ENCODE measurements at regions not wholly inside any gene's neighbourhood (a gene's known extent, or its start where the extent isn't known, plus 50 kb on each side); places are given as distances from the start of the nearest gene placed in this dataset.

GRCh38 chr5:17761326-17761725 lies 127.1 kb downstream of the TAF11L14 start:
- DNase-seq (ENCODE audit: low read depth), result no peak

GRCh38 chr5:17763301-17763700 lies 129.0 kb downstream of the TAF11L14 start:
- no peak for DNase-seq (ENCODE audit: low read depth)

GRCh38 chr5:17766031-17766430 lies 131.8 kb downstream of the TAF11L14 start:
- DNase-seq (ENCODE audit: low read depth), result no peak

GRCh38 chr5:17769277-17769676 lies 135.0 kb downstream of the TAF11L14 start:
- no peak for DNase-seq (ENCODE audit: low read depth)

GRCh38 chr5:17772232-17772631 lies 138.0 kb downstream of the TAF11L14 start:
- no peak for DNase-seq (ENCODE audit: low read depth)

DNA sequence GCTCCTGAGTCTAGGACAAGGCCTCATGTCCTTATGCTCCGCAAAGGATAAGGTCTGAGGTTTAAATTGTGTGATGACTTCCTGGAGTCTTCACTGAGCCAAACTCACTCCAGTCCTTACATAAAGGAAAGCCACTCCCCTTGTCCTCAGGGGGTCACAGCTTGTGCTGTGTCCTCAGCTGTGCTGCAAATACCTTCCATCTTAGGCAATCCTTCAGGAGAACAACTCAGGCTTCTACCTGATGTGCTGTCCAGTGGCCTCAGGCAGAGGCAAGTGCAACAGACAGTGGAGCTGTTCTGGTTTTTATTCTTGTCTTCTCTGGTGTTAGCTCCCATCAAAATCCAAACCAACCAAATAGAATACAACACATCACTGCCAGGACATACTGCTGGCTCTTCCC lies 151.5 kb downstream of the TAF11L14 start:
- DNase-seq (ENCODE audit: low read depth), result no peak

DNA sequence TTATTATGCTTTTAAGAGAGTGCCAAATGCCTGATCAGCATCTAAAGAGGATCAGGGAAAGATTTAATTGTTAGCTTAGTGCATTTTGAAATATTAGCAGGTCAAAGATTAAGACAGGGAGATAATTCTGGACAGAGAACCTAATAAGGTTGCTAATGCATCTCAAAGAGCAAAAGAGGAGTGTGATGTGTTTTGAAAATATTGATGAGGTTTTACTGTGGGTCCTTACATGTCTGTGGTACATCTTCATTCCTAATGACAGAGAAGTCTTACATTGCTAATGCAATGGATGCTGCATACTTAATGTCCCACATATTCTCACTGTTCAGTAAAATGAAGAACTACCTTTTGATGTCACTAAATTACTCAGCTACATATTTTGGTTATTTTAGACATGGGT lies 154.1 kb downstream of the TAF11L14 start:
- no peak for DNase-seq (ENCODE audit: low read depth)

- DNase-seq (ENCODE audit: low read depth), result no peak
Observed at GRCh38 chr5:17794201-17794600, 159.9 kb downstream of the TAF11L14 start.

GRCh38 chr5:17794815-17795214 lies 160.6 kb downstream of the TAF11L14 start:
- DNase-seq (ENCODE audit: low read depth), result no peak

- no peak for DNase-seq (ENCODE audit: low read depth)
Observed at GRCh38 chr5:17796142-17796541, 161.9 kb downstream of the TAF11L14 start.

DNA sequence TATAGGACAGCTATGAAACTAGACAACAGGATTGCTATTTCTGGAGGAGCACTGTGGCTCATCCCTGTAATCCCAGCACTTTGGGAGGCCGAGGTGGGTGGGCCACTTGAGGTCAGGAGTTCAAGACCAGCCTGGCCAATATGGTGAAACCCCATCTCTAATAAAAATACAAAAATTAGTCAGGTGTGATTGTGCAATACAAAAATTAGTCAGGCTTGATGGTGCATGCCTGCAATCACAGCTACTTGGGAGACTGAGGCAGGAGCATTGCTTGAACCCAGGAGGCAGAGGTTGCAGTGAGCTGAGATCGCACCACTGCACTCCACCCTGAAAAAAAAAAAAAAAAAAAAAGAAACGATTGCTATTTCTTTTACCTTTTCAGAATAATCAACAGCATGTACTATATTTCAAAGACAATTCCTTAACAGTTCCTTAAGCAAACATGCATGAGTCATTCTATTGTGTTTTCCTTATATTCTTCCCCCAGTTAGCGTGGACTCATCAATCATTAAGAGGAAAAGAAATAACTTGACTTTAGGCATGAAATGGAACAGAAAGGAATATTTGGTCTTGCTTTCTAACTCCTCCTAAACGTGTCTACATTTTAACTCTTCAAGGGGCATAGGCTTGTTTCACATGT lies 162.6 kb downstream of the TAF11L14 start:
- DNase-seq (ENCODE audit: low read depth), result no peak

DNA sequence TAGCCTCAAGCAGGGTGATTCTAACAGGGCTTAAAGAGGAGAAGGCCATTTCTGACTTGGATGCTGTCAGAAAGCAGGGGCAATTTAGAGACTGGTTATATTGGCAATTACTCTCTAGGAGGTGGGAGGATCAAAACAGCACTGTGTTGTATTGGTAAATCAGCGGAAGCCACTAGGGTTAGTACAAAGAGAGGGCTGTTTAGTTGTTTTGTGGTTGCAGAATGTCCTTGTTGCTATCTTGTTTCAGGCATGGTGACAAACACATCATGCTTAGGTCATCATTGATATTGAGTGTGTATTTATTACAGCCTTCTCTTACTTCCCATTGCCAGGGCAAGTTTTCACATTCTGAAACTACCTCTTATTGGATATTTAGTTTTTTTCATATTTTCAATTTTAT lies 165.3 kb downstream of the TAF11L14 start:
- DNase-seq (ENCODE audit: low read depth), result no peak

- no peak for DNase-seq (ENCODE audit: low read depth)
Observed at GRCh38 chr5:17801595-17801994, 167.3 kb downstream of the TAF11L14 start.

DNA sequence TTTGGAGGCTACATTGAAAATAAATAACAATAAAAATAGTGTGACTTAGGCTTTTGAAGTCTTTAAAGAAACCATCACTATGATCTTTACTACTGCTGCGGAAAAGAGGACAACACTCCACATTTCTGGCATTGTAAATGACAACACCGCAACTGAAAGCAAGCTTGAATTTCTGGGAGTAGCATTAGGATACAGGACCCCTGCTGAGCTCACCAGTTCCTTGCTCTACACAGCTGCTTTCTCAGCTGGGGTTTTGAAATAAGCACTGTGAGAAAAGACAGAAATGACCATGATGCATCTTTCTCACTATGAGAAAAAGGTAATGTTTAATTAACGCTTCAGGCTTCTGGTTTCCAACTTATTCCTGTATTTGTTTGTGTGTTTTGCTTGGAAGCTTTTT lies 168.0 kb downstream of the TAF11L14 start:
- no peak for DNase-seq (ENCODE audit: low read depth)

GRCh38 chr5:17803971-17804370 lies 169.7 kb downstream of the TAF11L14 start:
- DNase-seq (ENCODE audit: low read depth), result no peak

DNA sequence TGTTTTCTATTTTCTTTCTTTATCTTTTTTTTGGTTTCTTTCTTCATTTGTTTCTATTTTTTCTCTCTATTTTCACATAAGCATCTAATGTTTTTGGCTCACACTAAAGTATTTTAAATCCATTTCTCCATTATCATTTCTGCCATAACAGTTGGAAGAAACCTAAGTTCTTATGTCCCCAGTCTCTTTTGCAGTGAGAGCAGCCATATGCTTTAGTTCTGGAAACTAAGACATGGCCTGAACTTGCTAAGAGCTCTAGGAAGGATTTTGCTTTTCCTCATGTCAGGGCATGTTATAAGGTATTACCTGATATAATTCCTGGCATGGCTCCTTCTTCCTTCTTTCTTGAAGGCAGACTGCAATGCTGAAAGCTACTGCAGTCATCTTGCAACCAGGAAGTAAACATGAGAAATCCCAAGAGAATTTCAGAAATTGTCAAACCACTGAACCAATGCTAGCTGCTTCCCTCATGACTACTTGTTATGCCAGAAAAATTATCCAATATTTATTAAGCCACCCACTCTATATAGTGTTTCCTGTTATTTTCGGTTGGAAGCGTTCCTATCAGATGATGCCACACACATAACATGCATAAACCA lies 171.1 kb downstream of the TAF11L14 start:
- no peak for DNase-seq (ENCODE audit: low read depth)

GRCh38 chr5:17806818-17807468 lies 172.7 kb downstream of the TAF11L14 start:
- no peak for DNase-seq (ENCODE audit: low read depth)

DNA sequence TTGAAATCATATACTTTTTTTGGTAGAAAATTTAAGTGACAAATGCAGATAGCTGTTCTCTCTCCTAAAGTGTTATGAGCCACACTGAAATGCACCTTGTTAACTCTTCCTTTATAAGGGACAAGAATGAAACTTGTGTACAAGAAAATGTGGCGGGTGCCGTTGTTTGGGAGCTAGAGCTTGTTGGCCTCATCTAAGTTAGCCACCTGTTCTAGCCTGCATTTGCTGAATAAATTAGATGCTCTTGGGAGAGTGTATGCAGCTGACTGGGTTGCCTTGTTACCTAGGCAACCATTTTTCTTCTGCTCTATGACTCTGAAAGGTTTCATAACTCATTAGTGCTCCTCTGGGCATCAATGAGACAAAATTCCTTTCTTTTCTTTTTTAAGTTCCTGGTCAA lies 174.3 kb downstream of the TAF11L14 start:
- DNase-seq (ENCODE audit: low read depth), result no peak

- no peak for DNase-seq (ENCODE audit: low read depth)
Observed at GRCh38 chr5:17810734-17811133, 176.5 kb downstream of the TAF11L14 start.

DNA sequence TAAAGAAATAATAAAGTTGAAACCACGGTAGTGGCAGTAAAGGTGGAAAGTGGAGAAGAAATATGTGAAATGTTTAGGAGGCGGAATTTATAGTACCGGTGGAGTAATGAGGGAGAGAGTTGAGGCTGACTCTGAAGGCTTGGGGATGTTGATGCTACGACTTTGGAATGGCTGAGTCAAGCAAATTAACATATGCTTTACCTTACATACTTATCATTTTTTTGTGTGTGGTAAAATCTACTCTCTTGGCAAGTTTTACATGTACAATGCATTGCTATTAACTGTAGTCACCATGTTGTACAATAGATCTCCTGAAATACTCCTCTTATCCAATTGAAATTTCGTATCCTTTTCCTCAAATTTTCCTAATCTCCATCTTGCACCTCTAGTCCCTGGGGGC lies 179.0 kb downstream of the TAF11L14 start:
- no peak for DNase-seq (ENCODE audit: low read depth)

- DNase-seq (ENCODE audit: low read depth), result no peak
Observed at GRCh38 chr5:17816505-17816904, 182.2 kb downstream of the TAF11L14 start.

DNA sequence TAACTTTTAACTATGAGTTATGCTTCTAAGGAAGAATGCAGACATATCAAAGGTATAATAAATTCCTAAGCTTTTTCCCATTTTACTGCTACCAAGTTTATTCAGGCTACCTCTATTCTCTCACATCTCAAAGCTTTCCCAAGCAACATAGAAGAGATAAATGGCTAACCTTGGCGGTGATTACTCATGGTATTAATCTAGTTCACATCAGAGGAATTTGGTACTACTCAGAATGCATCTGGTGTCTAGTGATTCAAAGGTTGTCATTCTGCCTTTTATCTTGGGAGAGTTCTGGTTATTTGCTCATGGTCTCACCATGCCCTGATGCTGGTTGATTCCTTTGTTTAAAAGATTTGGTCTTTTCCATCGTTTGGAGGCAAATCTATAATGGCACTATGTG lies 182.7 kb downstream of the TAF11L14 start:
- no peak for DNase-seq (ENCODE audit: low read depth)

- DNase-seq (ENCODE audit: low read depth), result no peak
Observed at GRCh38 chr5:17817990-17818389, 183.7 kb downstream of the TAF11L14 start.

GRCh38 chr5:17819783-17820182 lies 185.5 kb downstream of the TAF11L14 start:
- DNase-seq (ENCODE audit: low read depth), result no peak
